ENCODE measurements at regions not wholly inside any gene's neighbourhood (a gene's known extent, or its start where the extent isn't known, plus 50 kb on each side); places are given as distances from the start of the nearest gene placed in this dataset.
A peak's percentile ranks its signal among the peaks of the same experiment; 100 is the strongest.

- DNase-seq: no peak
Measured at GRCh38 chr9:11749396-11749795, 943.8 kb upstream of the TYRP1 start.

GRCh38 chr9:11755951-11756350, 937.2 kb upstream of the TYRP1 start:
- DNase-seq: peak; percentile 16

- DNase-seq: no peak
Measured at GRCh38 chr9:11757408-11757807, 935.8 kb upstream of the TYRP1 start.

- no peak for DNase-seq
Measured at GRCh38 chr9:11758016-11758415, 935.2 kb upstream of the TYRP1 start.

GRCh38 chr9:11779971-11780370, 913.2 kb upstream of the TYRP1 start:
- no peak for DNase-seq

- no peak for DNase-seq
Measured at GRCh38 chr9:11792870-11793269, 900.3 kb upstream of the TYRP1 start.

- no peak for DNase-seq
Measured at GRCh38 chr9:11794984-11795383, 898.2 kb upstream of the TYRP1 start.

GRCh38 chr9:11805969-11806368, 887.2 kb upstream of the TYRP1 start:
- no peak for DNase-seq

- no peak for DNase-seq
Measured at GRCh38 chr9:11821306-11821975, 871.7 kb upstream of the TYRP1 start.

- no peak for DNase-seq
Measured at GRCh38 chr9:11828201-11828600, 865.0 kb upstream of the TYRP1 start.

- DNase-seq: no peak
Measured at GRCh38 chr9:11833056-11833455, 860.1 kb upstream of the TYRP1 start.

GRCh38 chr9:11868795-11869194, 824.4 kb upstream of the TYRP1 start:
- DNase-seq: no peak

GRCh38 chr9:11871852-11872251, 821.3 kb upstream of the TYRP1 start:
- DNase-seq: no peak

GRCh38 chr9:11872471-11872870, 820.7 kb upstream of the TYRP1 start:
- DNase-seq: no peak

- DNase-seq: no peak
Measured at GRCh38 chr9:11874414-11874813, 818.8 kb upstream of the TYRP1 start.

- DNase-seq: peak; percentile 56
Measured at GRCh38 chr9:11892401-11892800, 800.8 kb upstream of the TYRP1 start.

- peak; percentile 96 for DNase-seq
Measured at GRCh38 chr9:11893331-11893730, 799.9 kb upstream of the TYRP1 start.

- no peak for DNase-seq
Measured at GRCh38 chr9:11894136-11894535, 799.0 kb upstream of the TYRP1 start.

- DNase-seq: no peak
Measured at GRCh38 chr9:11902610-11903009, 790.6 kb upstream of the TYRP1 start.

GRCh38 chr9:11915699-11916098, 777.5 kb upstream of the TYRP1 start:
- DNase-seq: no peak

- no peak for DNase-seq
Measured at GRCh38 chr9:11928871-11929321, 764.3 kb upstream of the TYRP1 start.

GRCh38 chr9:11931109-11931508, 762.1 kb upstream of the TYRP1 start:
- DNase-seq: peak; percentile 76

- peak; percentile 43 for DNase-seq
Measured at GRCh38 chr9:11931751-11932150, 761.4 kb upstream of the TYRP1 start.

GRCh38 chr9:11933926-11934325, 759.3 kb upstream of the TYRP1 start:
- DNase-seq: peak; percentile 91

- peak; percentile 88 for DNase-seq
Measured at GRCh38 chr9:11946531-11946930, 746.7 kb upstream of the TYRP1 start.
